ENCODE measurements at regions not wholly inside any gene's neighbourhood (a gene's known extent, or its start where the extent isn't known, plus 50 kb on each side); places are given as distances from the start of the nearest gene placed in this dataset.

GRCh38 chr3:5304789-5305683, 117.5 kb downstream of the EDEM1 start:
- DNase-seq (ENCODE audit: low read depth), result peak; percentile 23

DNA sequence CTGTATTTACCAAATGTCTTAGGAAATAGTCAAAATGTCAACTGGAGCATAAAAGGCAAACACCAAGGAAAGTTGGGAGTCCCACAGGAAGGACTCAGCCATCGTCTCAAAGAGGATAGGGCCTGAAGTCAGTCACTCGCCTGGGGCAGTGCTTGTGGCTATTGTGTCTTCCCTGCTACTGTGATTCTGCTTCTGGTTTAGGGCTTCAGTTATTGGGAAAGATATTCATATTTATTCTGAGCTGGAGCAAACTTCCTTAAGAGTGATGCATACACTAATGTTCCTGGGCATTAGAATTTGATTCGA, 118.1 kb downstream of the EDEM1 start:
- DNase-seq (ENCODE audit: low read depth), result no peak

- no peak for DNase-seq (ENCODE audit: low read depth)
Measured at GRCh38 chr3:5309171-5309570, 121.7 kb downstream of the EDEM1 start.

GRCh38 chr3:5309602-5310001, 122.1 kb downstream of the EDEM1 start:
- no peak for DNase-seq (ENCODE audit: low read depth)

- no peak for DNase-seq (ENCODE audit: low read depth)
Measured at GRCh38 chr3:5310509-5310908, 123.0 kb downstream of the EDEM1 start.

DNA sequence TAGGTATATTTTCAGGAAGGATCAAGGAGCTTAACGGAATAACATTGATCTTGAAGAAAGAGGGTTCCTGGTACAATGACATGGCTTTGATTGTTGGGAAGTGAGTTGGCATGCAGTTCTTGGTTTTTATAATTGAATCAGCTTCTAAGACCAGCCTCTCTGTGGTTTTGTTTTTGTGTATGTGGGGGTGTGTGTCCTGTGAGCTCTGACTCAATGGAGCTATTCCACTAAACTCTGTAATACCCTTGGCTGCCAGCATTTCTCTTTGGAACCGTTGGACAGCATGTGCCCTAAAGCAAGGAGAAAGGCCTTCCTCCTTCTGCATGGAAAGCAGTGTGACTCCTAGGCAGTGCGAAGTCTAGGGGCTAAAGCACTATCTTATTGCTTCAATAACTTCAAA, 124.8 kb downstream of the EDEM1 start:
- DNase-seq (ENCODE audit: low read depth), result no peak

DNA sequence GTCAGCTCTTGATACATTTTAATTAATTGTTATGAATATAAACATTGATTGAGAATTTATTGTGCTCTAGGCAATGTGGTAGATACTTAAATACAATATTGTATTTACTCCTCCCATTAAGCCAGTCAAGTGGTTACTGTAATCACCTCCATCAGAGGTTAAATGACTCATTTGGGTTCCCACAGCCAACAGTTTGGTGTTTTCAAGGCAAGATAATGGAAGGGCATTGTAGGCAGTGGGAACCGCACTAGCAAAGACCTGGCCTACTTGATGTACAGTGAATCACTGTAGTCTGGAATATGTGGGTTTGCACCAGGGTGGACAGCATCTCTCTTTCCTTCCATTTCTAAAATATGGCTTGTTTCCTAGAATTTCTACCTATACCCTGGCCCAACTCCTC, 127.4 kb downstream of the EDEM1 start:
- DNase-seq (ENCODE audit: low read depth), result no peak

DNA sequence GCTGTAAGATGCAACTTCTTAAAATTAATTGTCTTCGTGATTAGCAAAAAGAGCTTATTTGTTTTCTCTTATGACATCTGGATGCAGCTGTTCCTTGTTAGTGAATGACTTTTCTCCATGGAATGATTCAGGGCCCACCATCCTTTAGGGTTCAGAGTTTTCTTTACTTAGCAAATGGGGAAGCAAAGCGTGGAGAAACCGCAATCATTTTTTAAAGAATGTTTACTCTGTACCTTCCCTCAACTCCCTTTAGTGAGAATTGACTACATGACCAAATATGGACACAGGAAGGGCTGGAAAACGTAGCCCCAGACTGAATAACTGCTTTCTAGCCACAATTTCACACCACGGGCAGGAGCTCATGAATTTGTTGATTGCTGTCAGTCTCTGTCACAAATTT, 130.1 kb downstream of the EDEM1 start:
- no peak for DNase-seq (ENCODE audit: low read depth)

DNA sequence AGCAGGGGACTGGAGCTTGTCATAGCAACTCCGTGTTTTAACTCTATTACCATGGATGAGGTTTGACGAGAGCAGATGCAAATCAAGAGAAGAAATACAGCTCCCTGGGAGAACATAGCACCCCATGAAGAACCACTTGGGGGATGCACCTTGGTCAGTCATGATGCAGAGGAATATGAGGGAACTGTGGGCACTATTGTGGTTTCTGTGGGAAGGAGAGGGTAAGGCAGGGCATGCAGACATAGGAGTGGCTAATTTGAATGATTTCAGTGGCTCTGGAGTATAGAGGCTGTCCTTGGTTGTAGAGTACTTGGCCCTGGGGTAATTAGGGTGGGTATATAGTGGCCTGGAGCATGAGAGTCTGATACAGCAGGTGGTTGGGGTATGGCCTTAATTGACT, 131.9 kb downstream of the EDEM1 start:
- DNase-seq (ENCODE audit: low read depth), result no peak

GRCh38 chr3:5321666-5322340, 134.3 kb downstream of the EDEM1 start:
- DNase-seq (ENCODE audit: low read depth), result no peak

GRCh38 chr3:5324780-5325179, 137.3 kb downstream of the EDEM1 start:
- no peak for DNase-seq (ENCODE audit: low read depth)

GRCh38 chr3:5330152-5330810, 142.8 kb downstream of the EDEM1 start:
- DNase-seq (ENCODE audit: low read depth), result no peak

DNA sequence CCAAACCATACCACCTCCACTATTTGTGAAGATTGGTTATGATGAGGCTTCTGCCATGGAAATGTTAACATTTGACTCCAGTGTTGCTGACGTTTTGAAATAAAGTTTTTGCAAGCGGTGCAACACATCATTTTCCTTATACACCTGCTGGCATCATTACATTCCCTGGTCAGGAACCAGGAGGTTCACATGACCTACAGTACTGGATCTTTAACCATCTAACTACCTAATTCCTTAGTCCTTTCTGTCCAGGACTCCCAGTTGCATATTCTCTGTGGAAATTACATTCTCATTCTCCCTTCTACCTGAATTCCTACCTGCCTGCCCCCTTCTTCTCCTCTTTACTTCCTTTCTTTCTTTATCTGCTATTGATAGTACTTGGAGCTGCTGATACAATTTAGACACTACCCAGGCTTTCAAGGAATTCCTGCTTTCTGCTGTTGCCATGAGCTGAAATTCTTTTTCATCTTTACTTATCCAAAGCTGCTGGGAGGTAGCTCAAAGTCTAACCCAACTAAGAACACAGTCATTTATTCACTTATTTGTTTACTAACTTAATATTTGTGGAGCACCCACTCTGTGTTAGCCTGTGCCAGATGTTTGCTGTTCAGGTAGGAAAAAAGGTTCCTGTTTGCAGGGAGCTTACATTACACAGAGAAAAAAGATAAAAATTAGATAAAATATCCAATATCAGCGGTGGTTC, 144.2 kb downstream of the EDEM1 start:
- DNase-seq (ENCODE audit: low read depth), result no peak

- DNase-seq (ENCODE audit: low read depth), result no peak
Measured at GRCh38 chr3:5332270-5332956, 144.9 kb downstream of the EDEM1 start.

- DNase-seq (ENCODE audit: low read depth), result no peak
Measured at GRCh38 chr3:5339967-5340535, 152.5 kb downstream of the EDEM1 start.

- DNase-seq (ENCODE audit: low read depth), result no peak
Measured at GRCh38 chr3:5341610-5342009, 154.1 kb downstream of the EDEM1 start.

DNA sequence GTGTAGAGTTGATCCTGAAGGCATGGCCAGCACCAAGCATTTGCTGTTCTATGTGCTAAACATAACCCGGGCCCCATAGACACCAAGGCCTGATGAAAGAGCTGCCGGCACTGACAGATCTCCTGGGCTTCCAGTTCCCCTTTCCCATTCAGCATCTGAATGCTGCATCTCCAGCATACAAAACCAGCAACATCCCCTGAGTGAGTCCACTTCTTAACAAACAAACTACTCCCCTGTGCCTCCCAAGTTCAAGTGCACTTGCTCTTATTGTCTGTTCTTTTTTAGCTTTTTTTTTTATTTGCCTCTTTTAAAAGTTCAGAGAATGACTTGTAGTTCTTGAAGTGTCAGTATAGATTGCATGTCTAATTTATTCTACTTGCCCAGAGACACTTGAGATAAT, 156.0 kb downstream of the EDEM1 start:
- no peak for DNase-seq (ENCODE audit: low read depth)

DNA sequence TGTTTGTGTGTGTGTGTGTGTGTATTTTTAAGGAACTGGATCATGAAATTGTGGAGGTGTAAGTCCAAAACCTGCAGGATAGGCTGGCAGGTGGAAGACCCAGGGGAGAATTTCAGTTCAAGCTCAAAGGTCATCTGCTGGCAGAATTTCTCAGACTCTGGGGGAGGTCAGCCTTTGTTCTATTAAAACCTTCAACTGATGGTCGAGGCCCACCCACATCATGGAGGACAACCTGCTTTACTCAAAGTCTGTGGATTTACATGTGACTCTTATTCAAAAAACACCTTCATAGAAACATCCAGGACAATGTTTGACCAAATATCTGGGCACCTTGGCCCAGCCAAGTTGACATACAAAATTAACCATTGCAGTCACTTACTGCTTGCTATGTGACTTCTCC, 157.2 kb downstream of the EDEM1 start:
- DNase-seq (ENCODE audit: low read depth), result no peak

GRCh38 chr3:5347486-5347885, 160.0 kb downstream of the EDEM1 start:
- no peak for DNase-seq (ENCODE audit: low read depth)

- DNase-seq (ENCODE audit: low read depth), result no peak
Measured at GRCh38 chr3:5348229-5348902, 160.9 kb downstream of the EDEM1 start.

DNA sequence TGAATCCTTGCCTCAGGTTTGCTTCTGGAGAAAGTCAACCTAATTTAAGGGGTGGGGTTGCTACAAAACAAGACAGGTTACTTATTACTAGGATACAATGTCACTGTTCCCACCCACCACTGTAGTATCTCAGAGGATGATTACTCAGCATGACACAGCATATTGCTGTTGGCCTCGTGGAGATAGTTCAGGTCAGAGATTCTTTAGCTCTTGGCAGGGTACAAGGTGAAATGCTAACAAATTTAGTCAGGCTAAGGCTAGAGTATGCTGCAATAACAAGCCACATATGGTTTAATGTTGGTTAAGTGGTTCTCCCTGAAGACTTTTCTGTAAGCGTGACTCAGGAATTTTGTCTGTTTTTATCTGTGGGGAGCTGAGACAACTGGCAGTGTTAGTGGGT, 161.8 kb downstream of the EDEM1 start:
- no peak for DNase-seq (ENCODE audit: low read depth)

All from amniotic epithelial cell (primary cell).